ENCODE measurements at regions not wholly inside any gene's neighbourhood (a gene's known extent, or its start where the extent isn't known, plus 50 kb on each side); places are given as distances from the start of the nearest gene placed in this dataset.

DNA sequence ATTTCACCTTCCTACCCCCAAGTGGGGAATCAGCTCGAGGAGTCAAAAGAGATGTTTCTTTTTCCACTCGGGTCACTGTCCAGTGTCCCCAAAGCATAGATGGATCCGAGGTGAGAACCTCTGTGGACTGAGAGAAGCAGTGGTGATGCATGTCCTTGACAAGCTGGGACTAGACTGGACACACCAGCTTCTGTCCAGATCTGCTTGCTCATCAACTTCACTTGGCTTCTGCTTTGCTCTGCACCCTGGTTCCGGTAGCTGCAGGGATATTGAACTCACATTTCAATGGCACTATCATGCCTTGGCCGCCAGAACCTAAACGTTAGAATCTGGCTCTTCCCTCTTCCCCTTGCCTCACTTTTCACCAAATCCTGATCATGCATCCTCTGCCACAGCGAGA is 50.3 kb upstream of the CXCL12 start:
- DNase-seq, result no peak

DNA sequence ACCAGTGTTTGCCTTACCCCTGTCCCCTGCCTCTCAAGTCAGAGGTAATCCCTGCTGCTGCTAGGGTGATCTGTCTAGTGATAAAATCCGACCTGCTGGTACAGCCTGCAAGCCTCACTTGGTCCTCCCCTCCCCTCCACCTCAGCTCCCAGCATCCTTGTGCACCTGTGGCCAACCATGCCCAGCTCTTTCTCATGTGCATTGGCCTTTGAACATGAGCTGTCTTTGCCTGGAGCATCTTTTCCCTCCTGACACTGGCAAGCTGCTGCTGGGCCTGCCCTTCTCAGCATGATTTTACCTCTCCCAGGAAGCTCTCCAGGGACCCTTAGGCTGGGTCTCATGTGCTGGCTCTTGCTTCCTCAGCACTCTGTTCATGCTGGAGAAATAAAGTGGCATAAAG is 51.3 kb upstream of the CXCL12 start:
- DNase-seq, result no peak

DNA sequence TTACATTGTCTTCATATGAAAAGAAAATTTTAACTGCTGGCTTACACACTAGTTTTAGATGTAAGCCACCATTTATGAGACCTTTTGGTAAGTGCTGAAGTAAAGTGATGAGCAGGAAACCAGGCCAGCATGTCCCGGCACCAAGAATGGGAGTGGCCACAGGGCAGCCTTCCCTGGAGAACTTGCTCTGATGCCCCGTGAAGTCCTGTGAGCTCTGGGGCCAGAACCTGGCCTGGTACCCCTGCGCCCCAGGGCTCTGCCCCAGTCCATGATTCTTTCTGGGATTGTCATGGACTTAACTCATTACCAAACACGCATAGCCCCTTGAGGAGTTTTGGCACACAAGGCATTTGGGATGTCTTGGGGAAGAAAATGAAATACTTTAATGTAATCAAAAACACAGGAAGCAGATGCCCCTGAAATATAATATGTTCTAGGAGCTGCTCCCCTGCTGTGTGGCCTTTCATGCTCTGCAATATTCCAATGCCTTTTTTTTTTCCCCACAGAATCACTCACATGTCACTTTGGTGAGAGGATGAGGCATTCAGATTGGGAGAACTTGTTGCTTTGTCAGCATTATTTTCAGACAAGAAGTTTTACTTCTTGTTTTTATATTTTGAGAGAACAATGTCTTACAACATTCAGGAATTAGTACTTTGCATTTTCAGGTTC is 53.1 kb upstream of the CXCL12 start:
- DNase-seq, result no peak

DNA sequence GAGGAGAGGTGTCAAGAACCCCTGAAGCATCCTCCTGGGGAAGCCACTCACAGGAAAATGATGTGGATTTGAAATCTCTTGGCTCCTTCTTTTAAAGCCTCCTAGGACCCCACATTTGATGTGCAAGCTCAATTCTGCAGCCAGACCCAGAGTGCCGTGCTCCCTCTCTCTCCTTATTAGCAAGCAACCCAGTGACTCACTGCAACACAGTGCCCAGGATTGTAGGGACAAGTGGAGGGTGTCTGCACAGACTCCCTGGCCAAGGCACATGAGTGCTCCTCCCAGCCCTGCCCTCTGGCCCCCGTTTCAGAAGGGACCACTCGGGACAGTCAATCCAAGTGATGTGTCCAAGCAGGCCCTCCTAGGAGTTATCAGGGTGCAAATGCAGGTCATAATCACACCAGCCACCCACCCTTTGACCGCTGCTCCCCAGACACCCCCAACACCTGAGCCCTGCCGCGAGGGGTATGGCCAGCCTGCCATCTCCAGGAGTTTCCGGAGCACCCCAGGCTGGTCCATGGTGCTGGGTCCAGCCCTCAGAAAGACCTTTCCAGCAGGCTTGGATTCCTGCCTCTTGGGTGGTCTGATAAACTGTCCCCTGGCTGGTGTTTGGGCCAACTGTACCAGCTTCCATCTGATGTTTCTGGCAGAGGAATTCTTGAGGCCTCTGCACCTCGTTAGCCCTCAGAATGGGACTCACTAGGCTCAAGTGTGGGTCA is 54.5 kb upstream of the CXCL12 start:
- DNase-seq, result no peak

DNA sequence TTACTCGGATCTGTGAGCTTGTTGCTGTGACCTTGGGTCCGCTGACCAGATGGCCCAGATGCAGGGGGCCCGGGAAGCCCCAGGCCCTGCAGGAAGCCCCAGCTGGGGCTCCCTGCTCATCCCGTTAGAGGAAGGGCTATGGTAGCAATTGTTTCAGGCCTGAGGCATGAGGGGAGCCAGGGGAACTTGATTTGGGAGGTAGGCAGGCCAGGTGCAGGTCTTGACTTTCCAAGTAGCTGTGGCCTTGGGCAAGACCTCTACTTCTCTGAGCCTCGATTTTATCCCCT is 55.0 kb upstream of the CXCL12 start:
- no peak for DNase-seq

DNA sequence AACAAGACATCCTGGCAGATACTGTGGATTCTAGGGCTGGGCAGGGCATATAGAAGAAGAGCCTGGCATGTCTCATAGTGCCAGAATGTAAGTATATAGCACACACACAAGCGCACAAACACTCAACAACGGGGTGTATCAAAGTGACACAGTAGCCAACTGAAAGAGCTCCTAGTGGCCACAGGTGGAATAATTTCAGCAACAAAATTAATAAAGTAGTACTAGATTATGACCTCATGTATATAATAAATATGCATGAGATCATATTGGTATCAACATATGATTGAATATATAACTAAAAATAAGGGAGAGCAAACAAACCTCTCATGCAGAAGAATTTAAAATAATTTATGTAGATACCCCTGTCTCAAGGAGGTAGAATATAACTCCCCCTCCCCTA is 72.4 kb upstream of the CXCL12 start:
- DNase-seq, result no peak

DNA sequence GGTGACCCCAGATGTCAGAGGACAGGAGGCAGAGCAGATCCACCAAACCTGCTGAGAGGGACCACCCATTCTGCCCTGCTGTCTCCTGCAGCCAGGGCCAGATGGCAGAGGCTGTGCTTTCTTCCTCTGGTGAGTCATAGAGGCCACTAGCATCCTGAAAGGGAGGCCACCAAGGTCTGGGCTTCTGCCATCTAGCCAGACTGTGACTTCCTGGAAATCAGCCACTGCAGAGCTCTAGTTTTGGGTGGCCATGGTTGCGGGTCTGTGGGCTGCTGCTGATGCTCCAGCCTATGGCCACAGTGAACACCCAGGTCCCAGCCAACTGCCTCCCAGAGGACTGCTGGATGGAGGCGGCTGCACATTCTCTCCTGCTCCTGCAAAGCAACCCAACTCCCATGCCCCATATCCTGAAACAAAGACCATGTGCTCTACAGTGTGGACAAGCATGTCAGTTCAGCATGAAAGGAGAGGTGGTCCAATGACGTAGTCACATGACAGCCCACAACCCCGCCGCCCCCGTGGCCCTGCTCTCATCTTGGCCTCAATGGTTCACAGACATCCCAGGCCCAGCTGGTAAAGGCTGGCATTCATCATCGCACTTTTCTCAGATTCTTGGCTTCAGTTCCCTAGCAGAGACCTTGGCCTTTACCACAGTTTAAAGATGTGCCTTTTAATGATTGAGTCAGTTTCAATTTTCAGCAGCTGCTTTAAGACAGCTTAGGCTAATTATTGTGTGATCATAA is 73.9 kb upstream of the CXCL12 start:
- no peak for DNase-seq

DNA sequence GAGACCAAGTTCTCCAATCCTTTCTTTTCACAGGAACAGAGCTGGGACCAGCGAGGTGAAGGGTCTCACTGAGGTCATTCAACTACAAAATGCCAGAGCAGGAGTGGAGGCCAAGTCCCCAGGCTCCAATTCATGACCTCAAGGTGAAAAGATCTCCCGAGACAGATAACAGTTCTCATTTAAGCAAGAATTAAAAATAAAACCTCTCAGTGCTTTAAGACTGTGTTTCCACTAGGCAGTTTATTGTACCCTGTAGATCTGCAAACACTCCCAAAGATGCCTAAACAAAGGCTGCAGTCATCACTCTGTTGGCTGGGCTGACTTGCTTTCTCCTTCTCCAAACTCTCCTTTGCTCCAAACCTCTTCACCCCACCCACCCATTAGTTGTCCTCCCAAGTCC is 74.8 kb upstream of the CXCL12 start:
- DNase-seq, result no peak

DNA sequence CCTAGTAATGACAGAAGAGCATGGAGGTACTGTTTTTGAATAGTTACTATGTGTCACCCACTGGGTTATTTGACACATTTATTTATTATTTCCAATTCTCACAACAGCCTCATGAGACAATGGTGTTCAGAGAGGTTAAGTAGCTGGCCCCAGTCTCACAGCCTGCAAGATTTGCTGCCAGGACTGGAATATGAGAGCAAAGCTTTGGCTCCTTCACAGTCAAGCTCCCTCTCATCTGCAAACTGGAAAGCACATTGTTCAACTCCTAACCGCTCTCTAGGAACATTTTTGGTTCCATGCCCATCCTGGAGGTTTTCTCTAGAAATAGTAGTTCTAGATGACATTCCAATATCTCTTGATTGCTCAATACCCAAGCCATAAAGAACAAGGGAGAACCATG is 75.5 kb upstream of the CXCL12 start:
- DNase-seq, result no peak

DNA sequence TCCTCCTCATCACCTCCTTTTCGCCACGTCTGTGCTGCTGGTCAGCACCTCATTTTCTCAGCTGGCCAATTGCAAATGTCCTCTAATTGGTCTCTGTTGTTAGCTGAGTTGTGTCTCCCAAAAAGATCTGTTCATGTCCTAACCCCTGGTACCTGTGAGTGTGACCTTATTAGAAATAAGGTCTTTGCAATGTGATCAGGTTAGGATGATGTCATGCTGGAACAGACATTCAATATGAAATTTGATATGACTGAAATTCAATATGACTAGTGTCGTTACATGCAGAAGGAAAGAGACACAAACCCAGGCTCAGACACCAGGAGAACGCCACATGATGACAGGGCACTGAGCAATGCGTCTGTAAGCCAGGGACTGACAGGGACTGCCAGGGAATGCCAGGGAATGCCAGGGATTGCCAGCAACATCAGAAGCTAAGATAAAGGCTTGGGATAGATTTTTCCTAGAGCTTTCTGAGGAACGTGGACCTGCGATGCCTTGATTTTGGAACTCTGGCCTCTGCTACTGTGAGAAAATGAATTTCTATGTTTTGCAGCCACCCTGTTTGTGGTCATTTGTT is 77.5 kb upstream of the CXCL12 start:
- DNase-seq, result no peak

DNA sequence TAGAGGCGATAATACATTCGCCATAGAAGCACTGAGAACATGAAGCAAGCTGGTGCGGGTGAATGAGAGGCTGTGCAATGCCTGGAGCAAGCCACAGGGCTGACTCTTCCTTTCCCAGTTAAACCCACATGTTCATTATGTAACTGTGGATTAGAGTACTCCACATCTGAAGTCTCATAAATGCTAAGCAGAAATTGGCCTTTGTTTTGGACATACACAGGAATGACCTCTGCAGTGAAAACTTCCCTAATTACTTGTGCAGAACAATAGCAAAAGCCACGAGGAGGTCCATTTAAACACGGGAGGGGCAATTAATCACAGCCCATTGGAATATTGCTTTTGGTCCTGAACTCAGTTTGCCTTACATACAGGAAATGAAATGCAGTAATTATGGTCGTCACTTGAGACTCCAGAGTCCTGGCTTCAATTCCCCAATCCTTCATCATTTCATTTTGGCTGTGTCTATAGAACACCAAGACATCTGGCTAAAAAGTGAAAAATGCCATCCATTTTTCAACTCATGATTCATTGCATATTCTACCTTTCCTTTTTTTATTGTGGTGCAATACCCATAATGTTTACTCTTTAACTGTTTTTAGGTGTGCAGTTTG is 78.7 kb upstream of the CXCL12 start:
- DNase-seq, result no peak

DNA sequence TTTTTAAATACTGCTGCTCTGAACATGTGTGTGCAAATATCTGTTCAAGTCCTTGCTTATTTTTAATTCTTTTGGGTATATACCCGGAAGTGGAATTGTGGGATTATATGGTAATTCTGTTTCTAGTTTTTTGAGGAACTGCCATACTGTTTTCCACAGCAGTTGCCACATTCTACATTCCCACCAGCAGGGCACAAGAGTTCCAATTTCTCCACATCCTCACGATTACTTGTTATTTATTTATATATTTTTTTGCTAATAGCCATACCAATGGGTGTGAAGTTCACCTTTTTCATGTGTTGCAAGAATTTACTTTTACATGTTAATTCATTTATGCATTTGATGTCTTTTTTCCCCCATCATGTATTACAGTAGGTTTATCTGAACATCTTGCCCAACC is 79.6 kb upstream of the CXCL12 start:
- DNase-seq, result no peak

DNA sequence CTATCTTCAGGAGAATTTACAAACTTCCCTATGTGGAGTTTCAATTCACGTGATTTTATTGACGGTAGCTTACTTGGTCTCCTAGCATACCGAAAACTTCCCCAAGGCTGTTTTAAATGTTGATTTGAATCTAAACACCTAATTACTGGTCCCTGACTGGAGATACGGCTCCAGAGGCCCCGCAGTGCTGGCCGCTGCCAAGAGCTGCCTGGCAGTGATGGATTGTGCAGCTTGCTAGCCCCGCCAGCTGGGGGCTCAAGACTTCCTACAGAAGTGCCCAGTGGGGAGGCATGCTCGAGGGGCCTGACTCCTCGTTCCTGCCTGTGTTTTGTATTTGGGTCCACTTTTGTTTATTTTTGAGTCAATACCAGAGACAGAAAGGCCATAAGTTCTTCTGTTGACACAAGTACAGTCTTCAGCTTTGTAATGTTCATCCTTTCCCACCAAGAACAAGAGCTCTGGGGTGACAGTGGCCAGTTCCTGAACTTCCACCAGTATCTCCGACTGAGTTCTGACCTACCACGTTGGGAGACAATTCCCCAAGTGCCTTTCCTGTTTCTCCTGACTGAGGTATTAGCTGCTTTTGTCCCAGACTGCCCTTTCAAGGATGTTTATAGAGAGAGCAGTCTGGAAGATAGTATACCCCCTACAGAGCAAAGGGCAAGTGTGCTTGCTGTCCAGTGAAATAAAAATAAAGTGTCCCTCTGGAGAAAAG is 80.7 kb upstream of the CXCL12 start:
- DNase-seq, result no peak

DNA sequence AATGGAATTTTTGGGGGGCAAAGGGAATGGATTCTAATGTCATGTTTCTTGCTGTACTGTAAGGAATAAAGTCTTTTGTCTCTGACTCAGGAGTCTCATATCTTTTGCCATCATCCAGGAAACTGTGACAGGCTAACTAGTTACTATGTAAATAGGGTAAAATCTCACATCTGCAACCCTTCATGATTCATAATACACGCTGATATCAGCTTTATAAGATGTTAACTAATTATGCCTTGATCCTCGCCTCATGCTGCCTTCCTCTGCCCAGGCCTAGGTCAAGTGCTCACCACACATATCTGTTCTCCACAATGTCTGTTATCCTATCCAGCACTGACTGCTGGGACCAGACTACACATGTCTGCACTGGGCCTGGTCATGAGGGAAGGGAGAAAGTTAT is 81.3 kb upstream of the CXCL12 start:
- DNase-seq, result no peak

DNA sequence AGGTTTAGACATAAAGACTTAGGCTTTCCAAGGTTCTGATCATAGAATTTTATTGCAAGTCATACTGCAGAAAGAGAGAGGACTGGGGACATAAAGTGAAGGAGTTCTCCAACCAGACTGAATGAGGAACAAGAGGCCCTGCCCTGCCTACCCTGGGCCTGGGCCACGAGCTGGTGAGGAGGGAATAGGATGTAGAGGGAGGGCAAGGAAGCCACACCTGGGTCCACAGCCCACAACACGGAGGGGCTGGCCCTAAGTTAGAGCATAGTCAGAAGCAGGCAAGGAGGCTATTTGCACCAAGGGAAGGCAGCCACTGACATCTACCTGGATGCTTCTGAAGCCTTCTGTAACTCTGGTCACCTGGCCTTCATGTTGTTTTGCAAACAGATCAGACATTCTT is 82.2 kb upstream of the CXCL12 start:
- no peak for DNase-seq

DNA sequence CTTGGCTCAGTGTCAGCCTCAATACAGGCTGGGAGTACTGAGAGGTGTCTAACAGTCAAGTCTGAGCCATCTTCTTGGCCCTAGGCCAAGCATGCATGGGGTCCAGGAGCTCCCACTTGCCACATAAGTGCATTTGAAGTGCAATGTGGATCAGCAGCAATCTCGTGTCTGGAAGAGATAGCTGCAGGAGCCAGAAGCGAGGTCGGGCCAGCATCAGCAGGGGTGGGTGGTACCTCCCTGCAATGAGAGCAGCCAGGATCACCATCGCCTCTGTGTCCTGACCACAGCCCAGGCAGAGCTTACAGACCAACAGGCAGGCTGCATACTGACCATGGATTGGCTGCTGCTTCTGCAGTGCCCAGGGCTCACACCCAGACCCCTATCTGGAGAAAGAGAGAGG is 83.0 kb upstream of the CXCL12 start:
- no peak for DNase-seq

DNA sequence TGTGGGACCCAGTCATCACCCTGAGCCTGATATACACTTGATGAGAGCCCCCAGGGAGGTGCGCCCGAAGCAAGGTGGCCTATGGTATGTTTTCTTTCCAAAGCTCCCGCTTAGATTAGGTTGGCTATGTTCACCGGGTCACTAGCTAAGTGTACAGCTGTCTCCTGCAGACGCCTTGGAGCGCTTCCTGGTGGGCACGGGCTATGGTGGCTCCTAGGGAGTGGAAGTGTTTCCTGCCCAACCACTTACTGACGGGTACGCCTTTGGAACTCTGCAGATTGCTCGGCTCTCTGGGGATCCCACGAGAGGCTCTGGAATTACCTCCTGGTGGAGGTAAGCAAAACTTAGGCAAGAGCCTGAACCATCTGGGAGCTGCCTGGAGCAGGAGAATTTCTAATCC is 83.6 kb upstream of the CXCL12 start:
- no peak for DNase-seq

DNA sequence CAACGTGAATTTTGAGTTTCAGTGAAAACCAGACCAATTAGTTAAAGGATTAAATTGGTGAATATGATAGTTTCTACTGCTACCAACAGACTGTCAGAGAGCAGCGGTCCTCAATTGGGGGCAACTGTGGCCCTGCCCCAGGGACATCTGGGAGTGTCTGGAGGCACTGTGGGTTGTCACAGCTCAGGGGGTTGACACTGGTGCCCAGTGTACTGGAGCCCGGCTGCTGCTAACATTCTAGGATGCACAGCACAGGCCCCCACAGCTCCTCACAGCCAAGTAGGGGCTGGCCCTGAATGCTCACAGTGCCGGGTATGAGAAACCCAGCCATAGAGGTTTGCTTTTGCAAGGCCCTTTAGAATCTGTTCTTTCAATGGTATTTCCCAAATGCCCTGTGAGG is 84.1 kb upstream of the CXCL12 start:
- no peak for DNase-seq

DNA sequence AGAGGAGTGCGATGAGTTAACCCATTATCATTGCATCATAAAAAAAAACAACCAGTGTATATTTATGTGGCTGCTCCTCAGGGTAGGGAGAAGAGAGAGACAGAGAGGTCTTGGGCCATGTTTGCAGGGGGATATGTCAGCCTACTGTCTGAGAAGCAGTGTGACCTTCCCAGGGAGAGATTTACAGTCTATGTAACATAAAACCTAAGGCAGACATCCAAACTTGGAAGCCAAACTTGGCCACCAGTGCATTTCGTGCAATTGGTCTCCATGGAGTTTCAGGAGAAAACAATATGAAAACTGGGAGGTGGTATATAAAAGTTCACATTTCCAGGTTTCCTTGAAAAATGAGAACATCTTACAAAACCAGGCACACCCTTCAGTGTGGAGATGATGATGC is 85.9 kb upstream of the CXCL12 start:
- no peak for DNase-seq

DNA sequence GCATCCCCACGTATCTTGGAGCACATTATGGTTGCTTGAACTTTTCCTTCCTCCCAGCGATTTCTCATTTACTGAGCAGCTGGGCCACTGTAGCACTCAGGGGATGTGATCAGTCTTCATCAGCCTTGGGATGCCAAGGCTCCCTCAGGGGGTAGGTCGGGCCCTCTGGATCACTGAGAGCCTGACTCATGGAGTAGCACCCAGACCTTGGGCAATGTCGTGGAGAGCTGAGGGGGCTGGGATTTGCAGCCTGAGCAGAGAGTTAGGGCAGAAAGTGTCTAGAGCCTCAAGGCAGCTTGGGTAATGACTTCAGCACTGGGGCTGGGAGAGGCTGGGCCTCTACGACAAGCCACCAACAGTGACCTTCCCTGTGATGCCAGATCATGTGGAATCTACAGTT is 86.5 kb upstream of the CXCL12 start:
- DNase-seq, result no peak

DNA sequence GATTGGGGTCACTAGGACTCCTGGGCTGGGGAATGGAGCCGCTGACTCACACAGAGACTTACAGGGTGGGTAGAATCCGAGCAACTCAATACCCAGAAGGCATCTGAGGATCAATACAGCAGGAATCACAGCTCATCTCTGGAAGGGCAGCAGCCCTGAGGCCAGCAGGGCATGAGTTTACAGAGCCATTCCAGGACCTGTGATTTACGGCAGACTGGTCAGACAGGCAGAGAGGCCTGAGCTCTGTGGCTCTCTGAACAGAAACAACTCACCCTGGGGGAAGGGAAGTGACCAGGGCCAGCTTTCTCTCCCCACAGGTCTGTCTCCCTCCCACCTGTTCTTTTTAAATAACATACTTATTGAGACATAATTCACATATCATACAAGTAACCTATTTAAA is 88.2 kb upstream of the CXCL12 start:
- DNase-seq, result no peak

DNA sequence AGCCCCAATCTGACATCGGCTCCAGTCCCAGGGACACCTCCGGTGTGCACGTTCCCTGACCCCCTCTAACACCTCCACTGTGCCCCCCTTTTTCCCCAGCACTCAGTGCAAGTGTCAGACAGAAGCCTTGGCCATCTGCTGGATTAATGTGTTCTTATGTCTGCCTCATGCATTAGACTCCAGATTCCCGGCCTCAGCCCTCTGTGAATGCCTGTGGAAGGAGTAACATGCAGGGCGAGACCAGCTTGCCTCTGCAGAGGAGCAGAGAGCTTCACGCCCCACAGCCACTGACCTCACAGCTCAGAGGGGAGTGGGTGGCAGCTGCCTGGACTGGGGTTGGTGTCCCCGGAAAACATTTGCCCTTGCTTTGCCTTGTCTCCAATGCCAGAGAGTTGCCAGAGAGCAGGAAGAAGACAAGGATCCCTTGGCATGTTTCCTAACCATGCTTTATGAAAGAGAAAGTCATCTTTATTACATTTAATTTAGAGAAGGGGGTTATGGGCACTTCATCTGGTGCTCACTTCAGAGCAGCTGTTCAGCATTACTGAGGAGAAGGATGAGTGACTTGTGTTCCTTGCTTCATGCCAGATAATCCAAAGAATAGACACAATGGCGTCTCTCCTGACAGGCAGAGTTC is 91.6 kb upstream of the CXCL12 start:
- no peak for DNase-seq

DNA sequence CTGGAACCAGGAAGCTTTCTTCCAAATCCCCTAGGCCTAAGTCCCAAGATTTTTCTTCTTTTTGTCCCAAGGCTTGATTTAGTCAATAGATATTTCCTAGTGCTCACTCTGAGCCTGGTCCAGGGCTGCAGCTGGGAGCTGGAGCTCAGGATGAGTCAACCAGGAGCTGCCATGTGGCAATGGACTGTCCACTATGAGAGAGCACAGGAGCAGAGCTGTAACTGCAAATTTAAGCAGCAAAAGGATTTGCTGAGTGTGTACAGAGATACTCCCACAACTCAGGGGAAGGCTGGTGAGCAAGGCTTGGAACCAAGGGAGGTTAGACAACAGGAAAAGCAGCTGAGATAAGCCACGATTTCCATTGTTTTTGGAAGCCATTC is 92.1 kb upstream of the CXCL12 start:
- DNase-seq, result no peak
